Tibial nerve (tissue), 4 donors: ENCODE measurements at regions not wholly inside any gene's neighbourhood (a gene's known extent, or its start where the extent isn't known, plus 50 kb on each side); places are given as distances from the start of the nearest gene placed in this dataset.

Source experiments
- EP300 ChIP-seq, 2 donors: sonication (generic); formaldehyde crosslinking; IDR thresholded peaks; one replicate each; pipeline ENCODE4 v1.6.1; 2017; ENCODE audit warnings: antibody characterized with exemption in 2 of 2, mild to moderate bottlenecking in 1 of 2
- TF ChIP-seq, protein P1 (sequence below), 5 experiments: fragments of 200-600 bp in 3 of 5; fragments of 450-650 bp in 2 of 5; sonication (generic) in 3 of 5; IDR thresholded peaks; one replicate each; pipeline ENCODE4 v1.5.1; 2016 to 2019; ENCODE audit warnings: antibody characterized with exemption in 5 of 5, mild to moderate bottlenecking in 3 of 5, moderate library complexity in 2 of 5

DNA sequence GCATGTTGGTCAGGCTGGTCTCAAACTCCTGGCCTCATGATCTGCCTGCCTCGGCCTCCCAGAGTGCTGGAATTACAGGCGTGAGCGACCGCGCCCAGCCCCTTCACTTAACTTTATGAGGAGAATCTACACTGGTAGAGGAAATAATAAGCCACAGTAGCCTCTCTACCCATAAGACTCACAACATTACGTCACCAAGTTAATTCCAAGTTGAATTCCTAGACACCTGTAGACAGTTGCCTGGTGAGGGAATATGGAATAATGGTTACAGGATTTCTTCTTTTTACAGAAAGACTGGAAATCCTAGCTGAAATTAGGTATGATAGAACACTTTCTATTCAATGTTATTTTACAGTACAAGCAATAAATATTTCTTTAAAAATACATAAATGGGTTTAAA lies 854.5 kb upstream of the EYS start:
- TF ChIP-seq, protein P1, sequence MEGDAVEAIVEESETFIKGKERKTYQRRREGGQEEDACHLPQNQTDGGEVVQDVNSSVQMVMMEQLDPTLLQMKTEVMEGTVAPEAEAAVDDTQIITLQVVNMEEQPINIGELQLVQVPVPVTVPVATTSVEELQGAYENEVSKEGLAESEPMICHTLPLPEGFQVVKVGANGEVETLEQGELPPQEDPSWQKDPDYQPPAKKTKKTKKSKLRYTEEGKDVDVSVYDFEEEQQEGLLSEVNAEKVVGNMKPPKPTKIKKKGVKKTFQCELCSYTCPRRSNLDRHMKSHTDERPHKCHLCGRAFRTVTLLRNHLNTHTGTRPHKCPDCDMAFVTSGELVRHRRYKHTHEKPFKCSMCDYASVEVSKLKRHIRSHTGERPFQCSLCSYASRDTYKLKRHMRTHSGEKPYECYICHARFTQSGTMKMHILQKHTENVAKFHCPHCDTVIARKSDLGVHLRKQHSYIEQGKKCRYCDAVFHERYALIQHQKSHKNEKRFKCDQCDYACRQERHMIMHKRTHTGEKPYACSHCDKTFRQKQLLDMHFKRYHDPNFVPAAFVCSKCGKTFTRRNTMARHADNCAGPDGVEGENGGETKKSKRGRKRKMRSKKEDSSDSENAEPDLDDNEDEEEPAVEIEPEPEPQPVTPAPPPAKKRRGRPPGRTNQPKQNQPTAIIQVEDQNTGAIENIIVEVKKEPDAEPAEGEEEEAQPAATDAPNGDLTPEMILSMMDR (IDR thresholded peaks at IDR 0.05): no peak
- TF ChIP-seq EP300 (IDR thresholded peaks at IDR 0.05): no peak
